Vagina (tissue), 2 donors: ENCODE measurements at regions not wholly inside any gene's neighbourhood (a gene's known extent, or its start where the extent isn't known, plus 50 kb on each side); places are given as distances from the start of the nearest gene placed in this dataset.

Experiments used
- DNase-seq, 2 donors: peaks; one replicate each; pipeline ENCODE4 v3.0.0-alpha.2; 2017; ENCODE audit errors: extremely low spot score in 2 of 2
- H3K27ac ChIP-seq: fragments of 200-600 bp; sonication (generic); one replicate; pipeline ENCODE4 v1.5.1; 2019
- H3K27me3 ChIP-seq: fragments of 200-600 bp; sonication (generic); one replicate; pipeline ENCODE4 v1.5.1; 2019
- H3K36me3 ChIP-seq, 2 donors: fragments of 200-600 bp; sonication (generic); one replicate each; pipeline ENCODE4 v1.5.1; 2017 to 2019
- H3K4me1 ChIP-seq: fragments of 200-600 bp; sonication (generic); one replicate; pipeline ENCODE4 v1.5.1; 2019
- H3K4me3 ChIP-seq, 2 donors: fragments of 200-600 bp; sonication (generic); 1 replicate in 1 of 2; 2 replicates in 1 of 2; pipeline ENCODE4 v1.5.1; 2016 to 2019
- H3K9me3 ChIP-seq: fragments of 200-600 bp; sonication (generic); one replicate; pipeline ENCODE4 v1.5.1; 2019
- CTCF ChIP-seq, 3 experiments: fragments of 450-650 bp in 2 of 3; fragments of 200-600 bp in 1 of 3; sonication (generic) in 1 of 3; IDR thresholded peaks; one replicate each; pipeline ENCODE4 v1.5.1; 2017 to 2019; ENCODE audit warnings: antibody characterized with exemption in 3 of 3, mild to moderate bottlenecking in 2 of 3, moderate library complexity in 2 of 3
- POLR2A ChIP-seq, 2 donors: fragments of 450-650 bp; IDR thresholded peaks; one replicate each; pipeline ENCODE4 v1.6.1; 2017; ENCODE audit warnings: antibody characterized with exemption in 2 of 2, mild to moderate bottlenecking in 2 of 2, moderate library complexity in 2 of 2
- POLR2AphosphoS5 ChIP-seq, 2 donors: sonication (generic); formaldehyde crosslinking; IDR thresholded peaks; one replicate each; pipeline ENCODE4 v1.9.0; 2017; ENCODE audit warnings: antibody characterized with exemption in 2 of 2, mild to moderate bottlenecking in 2 of 2, low read depth in 1 of 2; ENCODE audit not compliant: insufficient read depth in 1 of 2
- intact Hi-C: fragments of 100-400 bp; cut with DNase I; formaldehyde crosslinking; loops from one replicate; pipeline ENCODE4 v1.15.1; 2023

GRCh38 chr12:127657036-127657435 is 609.9 kb upstream of the TMEM132C start:
- intact Hi-C loops, result no loop called here
- no peak overlapping the region for H3K4me3 ChIP-seq
- H3K9me3 ChIP-seq, result no peaks in the 10 kb centered on the region

DNA sequence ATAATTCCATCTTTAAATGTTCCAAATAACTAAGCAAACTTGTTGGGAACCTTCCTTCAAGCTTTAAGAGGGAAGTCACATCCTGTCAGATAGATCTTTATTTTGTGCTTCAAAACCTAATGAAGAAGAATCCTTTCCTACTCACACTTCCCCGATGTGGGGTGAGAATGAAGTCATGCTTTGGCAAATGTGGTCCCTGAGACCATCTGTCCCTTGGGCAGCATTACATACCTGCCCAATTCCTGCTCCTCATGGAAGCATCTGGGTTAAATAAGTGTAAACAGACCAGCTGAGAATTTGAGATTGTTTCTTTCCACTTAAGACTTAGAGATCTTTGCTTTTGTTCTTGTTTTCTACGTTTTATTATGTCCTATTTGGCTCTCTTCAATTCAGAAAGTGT is 606.0 kb upstream of the TMEM132C start:
- H3K9me3 ChIP-seq, result no peaks in the 10 kb centered on the region
- DNase-seq, result no peak
- H3K36me3 ChIP-seq, result no peaks in the 10 kb centered on the region
- H3K27ac ChIP-seq, result no peak overlapping the region
- TF ChIP-seq POLR2AphosphoS5 (IDR thresholded peaks at IDR 0.05; ENCODE audit: insufficient read depth in 1 of 2, low read depth in 1 of 2) (no peak), CTCF (IDR thresholded peaks at IDR 0.05) (no peak), POLR2A (IDR thresholded peaks at IDR 0.05) (no peak)
- H3K4me1 ChIP-seq, result peaks cover 8% of the 10 kb centered on the region
- intact Hi-C loops, result no loop called here
- no peak overlapping the region for H3K4me3 ChIP-seq
- H3K27me3 ChIP-seq, result no peaks in the 10 kb centered on the region

More at GRCh38 chr12:127657036-127657435, 609.9 kb upstream of the TMEM132C start:
- H3K36me3 ChIP-seq, result no peaks in the 10 kb centered on the region
- no peaks in the 10 kb centered on the region for H3K27me3 ChIP-seq
- H3K27ac ChIP-seq, result peak overlapping the region; percentile 53
- no peak for DNase-seq
- H3K4me1 ChIP-seq, result peaks cover 13% of the 10 kb centered on the region
- no peak for TF ChIP-seq CTCF (IDR thresholded peaks at IDR 0.05)
- TF ChIP-seq POLR2AphosphoS5 (IDR thresholded peaks at IDR 0.05; ENCODE audit: insufficient read depth in 1 of 2, low read depth in 1 of 2), result peak in 1 of 2 donors; percentile 24

DNA sequence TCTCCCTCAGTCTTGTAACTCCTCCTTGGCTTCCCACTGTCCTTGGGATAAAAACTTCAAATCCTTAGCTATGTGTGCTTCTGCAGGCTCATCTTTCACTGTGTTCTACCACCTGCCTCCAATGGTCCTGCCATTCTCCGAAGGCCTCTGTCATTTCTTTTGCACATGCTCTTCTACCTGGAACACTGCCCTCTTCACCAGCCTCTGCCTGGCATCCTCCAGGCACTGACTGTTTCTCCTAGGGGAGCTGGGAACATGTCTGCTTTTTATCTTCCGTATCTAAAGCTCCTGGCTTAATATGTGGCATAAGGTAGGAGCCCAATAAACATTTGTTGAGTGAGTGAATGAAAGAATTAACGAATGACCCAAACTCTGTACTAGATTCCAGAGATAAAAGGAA is 603.3 kb upstream of the TMEM132C start:
- DNase-seq, result no peak
- no peaks in the 10 kb centered on the region for H3K4me1 ChIP-seq
- H3K9me3 ChIP-seq, result no peaks in the 10 kb centered on the region
- H3K27ac ChIP-seq, result no peak overlapping the region
- intact Hi-C loops, result no loop called here
- TF ChIP-seq POLR2A (IDR thresholded peaks at IDR 0.05) (no peak), CTCF (IDR thresholded peaks at IDR 0.05) (no peak), POLR2AphosphoS5 (IDR thresholded peaks at IDR 0.05; ENCODE audit: insufficient read depth in 1 of 2, low read depth in 1 of 2) (no peak)
- no peaks in the 10 kb centered on the region for H3K36me3 ChIP-seq
- no peak overlapping the region for H3K4me3 ChIP-seq
- H3K27me3 ChIP-seq, result no peaks in the 10 kb centered on the region

DNA sequence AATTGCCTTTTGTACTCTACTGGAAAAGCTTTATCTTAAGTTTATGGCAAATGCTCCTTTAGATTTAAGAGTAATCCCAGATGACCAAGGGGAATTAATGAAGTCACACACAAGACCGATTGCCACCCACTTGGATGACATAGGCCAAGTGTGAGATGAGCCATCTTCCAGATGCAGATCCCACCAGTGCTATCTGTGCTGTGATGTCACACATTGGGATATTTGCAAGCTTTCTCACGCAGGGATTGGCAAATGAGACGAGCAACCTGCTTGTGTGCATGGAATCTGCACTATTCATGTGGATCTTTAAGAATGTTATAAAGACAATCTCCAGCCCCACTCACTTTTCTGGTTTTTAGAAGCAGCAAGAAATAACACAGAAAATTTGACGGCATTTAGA is 602.1 kb upstream of the TMEM132C start:
- Histone ChIP-seq H3K9me3 (no peaks in the 10 kb centered on the region), H3K36me3 (no peaks in the 10 kb centered on the region)

More for the DNA sequence above, 602.1 kb upstream of the TMEM132C start:
- intact Hi-C loops, result no loop called here
- Histone ChIP-seq H3K4me1 (no peaks in the 10 kb centered on the region), H3K27me3 (no peaks in the 10 kb centered on the region), H3K27ac (no peak overlapping the region), H3K4me3 (no peak overlapping the region)
- DNase-seq, result no peak
- TF ChIP-seq CTCF (IDR thresholded peaks at IDR 0.05), result no peak
- TF ChIP-seq POLR2A (IDR thresholded peaks at IDR 0.05), result no peak
- TF ChIP-seq POLR2AphosphoS5 (IDR thresholded peaks at IDR 0.05; ENCODE audit: insufficient read depth in 1 of 2, low read depth in 1 of 2), result no peak
